ENCODE measurements at regions not wholly inside any gene's neighbourhood (a gene's known extent, or its start where the extent isn't known, plus 50 kb on each side); places are given as distances from the start of the nearest gene placed in this dataset.
"Not testable (repeated sequence)": the region's sequence is repeated elsewhere in the genome, so short reads cannot be mapped to it uniquely, and the experiment has no call there.

GRCh38 chr1:232441036-232441411 lies 188.9 kb downstream of the SIPA1L2 start:
- no peak for DNase-seq

GRCh38 chr1:232440325-232441035 lies 189.5 kb downstream of the SIPA1L2 start:
- DNase-seq = no peak

- no peak for DNase-seq
Observed at GRCh38 chr1:232439011-232439410, 190.9 kb downstream of the SIPA1L2 start.

GRCh38 chr1:232438476-232438875 lies 191.5 kb downstream of the SIPA1L2 start:
- no peak for DNase-seq

GRCh38 chr1:232437510-232437909 lies 192.4 kb downstream of the SIPA1L2 start:
- no peak for DNase-seq

GRCh38 chr1:232435729-232436128 lies 194.2 kb downstream of the SIPA1L2 start:
- DNase-seq = no peak

- DNase-seq = peak; percentile 53
Observed at GRCh38 chr1:232432313-232432712, 197.6 kb downstream of the SIPA1L2 start.

GRCh38 chr1:232431748-232432147 lies 198.2 kb downstream of the SIPA1L2 start:
- DNase-seq = no peak

- DNase-seq = no peak
Observed at GRCh38 chr1:232431326-232431725, 198.6 kb downstream of the SIPA1L2 start.

GRCh38 chr1:232430467-232430866 lies 199.5 kb downstream of the SIPA1L2 start:
- DNase-seq = no peak

GRCh38 chr1:232428786-232429530 lies 201.0 kb downstream of the SIPA1L2 start:
- no peak for DNase-seq

- DNase-seq = no peak
Observed at GRCh38 chr1:232428036-232428645, 201.8 kb downstream of the SIPA1L2 start.

GRCh38 chr1:232426801-232427200 lies 203.1 kb downstream of the SIPA1L2 start:
- DNase-seq = no peak

- no peak for DNase-seq
Observed at GRCh38 chr1:232425421-232425820, 204.5 kb downstream of the SIPA1L2 start.

GRCh38 chr1:232423591-232423990 lies 206.3 kb downstream of the SIPA1L2 start:
- DNase-seq = no peak

- no peak for DNase-seq
Observed at GRCh38 chr1:232422898-232423297, 207.0 kb downstream of the SIPA1L2 start.

GRCh38 chr1:232422098-232422497 lies 207.8 kb downstream of the SIPA1L2 start:
- no peak for DNase-seq

- DNase-seq = no peak
Observed at GRCh38 chr1:232421143-232421796, 208.7 kb downstream of the SIPA1L2 start.

GRCh38 chr1:232417636-232418248 lies 212.2 kb downstream of the SIPA1L2 start:
- no peak for DNase-seq

- no peak for DNase-seq
Observed at GRCh38 chr1:232416026-232416568, 213.8 kb downstream of the SIPA1L2 start.

GRCh38 chr1:232415481-232415880 lies 214.5 kb downstream of the SIPA1L2 start:
- DNase-seq = not testable (repeated sequence)

- no peak for DNase-seq
Observed at GRCh38 chr1:232414100-232414499, 215.8 kb downstream of the SIPA1L2 start.

- DNase-seq = no peak
Observed at GRCh38 chr1:232413674-232414073, 216.3 kb downstream of the SIPA1L2 start.

Data from NCI-H2171 (cell line).